ENCODE measurements at regions not wholly inside any gene's neighbourhood (a gene's known extent, or its start where the extent isn't known, plus 50 kb on each side); places are given as distances from the start of the nearest gene placed in this dataset.

GRCh38 chr3:23676093-23676492, 129.7 kb upstream of the UBE2E1 start:
- no peak for TF ChIP-seq POLR2AphosphoS5 (IDR thresholded peaks at IDR 0.05; ENCODE audit: low read length)
- no peak for TF ChIP-seq ZNF274 (IDR thresholded peaks at IDR 0.05; ENCODE audit: insufficient read depth, insufficient read length)
- no peak for TF ChIP-seq NR2C1 (IDR thresholded peaks at IDR 0.05)
- TF ChIP-seq STAT1 (conservative IDR thresholded peaks at IDR 0.05): no peak
- no peak for TF ChIP-seq BCLAF1 (IDR thresholded peaks at IDR 0.05)
- TF ChIP-seq TBL1XR1 (IDR thresholded peaks at IDR 0.05; ENCODE audit: low read depth, low read length): no peak
- TF ChIP-seq CTCF (IDR thresholded peaks at IDR 0.05 in 2 of 3, conservative IDR thresholded peaks at IDR 0.05 in 1 of 3; ENCODE audit: control insufficient read depth in 2 of 3, extremely low read depth in 1 of 3, insufficient read depth in 1 of 3, low read depth in 3 of 3, low read length in 3 of 3): no peak
- no peak for TF ChIP-seq RAD21 (IDR thresholded peaks at IDR 0.05; ENCODE audit: insufficient read depth, low read depth, low read length)
- no peak for TF ChIP-seq TAF1 (IDR thresholded peaks at IDR 0.05; ENCODE audit: borderline replicate concordance, low read depth, low read length)
